ENCODE measurements at regions not wholly inside any gene's neighbourhood (a gene's known extent, or its start where the extent isn't known, plus 50 kb on each side); places are given as distances from the start of the nearest gene placed in this dataset.

- TF ChIP-seq, protein P1, sequence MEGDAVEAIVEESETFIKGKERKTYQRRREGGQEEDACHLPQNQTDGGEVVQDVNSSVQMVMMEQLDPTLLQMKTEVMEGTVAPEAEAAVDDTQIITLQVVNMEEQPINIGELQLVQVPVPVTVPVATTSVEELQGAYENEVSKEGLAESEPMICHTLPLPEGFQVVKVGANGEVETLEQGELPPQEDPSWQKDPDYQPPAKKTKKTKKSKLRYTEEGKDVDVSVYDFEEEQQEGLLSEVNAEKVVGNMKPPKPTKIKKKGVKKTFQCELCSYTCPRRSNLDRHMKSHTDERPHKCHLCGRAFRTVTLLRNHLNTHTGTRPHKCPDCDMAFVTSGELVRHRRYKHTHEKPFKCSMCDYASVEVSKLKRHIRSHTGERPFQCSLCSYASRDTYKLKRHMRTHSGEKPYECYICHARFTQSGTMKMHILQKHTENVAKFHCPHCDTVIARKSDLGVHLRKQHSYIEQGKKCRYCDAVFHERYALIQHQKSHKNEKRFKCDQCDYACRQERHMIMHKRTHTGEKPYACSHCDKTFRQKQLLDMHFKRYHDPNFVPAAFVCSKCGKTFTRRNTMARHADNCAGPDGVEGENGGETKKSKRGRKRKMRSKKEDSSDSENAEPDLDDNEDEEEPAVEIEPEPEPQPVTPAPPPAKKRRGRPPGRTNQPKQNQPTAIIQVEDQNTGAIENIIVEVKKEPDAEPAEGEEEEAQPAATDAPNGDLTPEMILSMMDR (conservative IDR thresholded peaks at IDR 0.05; ENCODE audit: low read depth, low read length): no peak
- no peak for TF ChIP-seq EZH2 (IDR thresholded peaks at IDR 0.05; ENCODE audit: borderline replicate concordance, low read depth, low read length, poor library complexity, severe bottlenecking)
These were observed 828.8 kb upstream of the SOX9 start for GRCh38 chr17:71292006-71292405.
